22Rv1 (cell line): ENCODE measurements at regions not wholly inside any gene's neighbourhood (a gene's known extent, or its start where the extent isn't known, plus 50 kb on each side); places are given as distances from the start of the nearest gene placed in this dataset.

Experiments used
- H3K27ac ChIP-seq: fragments of 450-650 bp; 2 replicates; pipeline ENCODE4 v1.5.1; 2017
- ZFX ChIP-seq: fragments of 450-650 bp; IDR thresholded peaks from 2 replicates; pipeline ENCODE4 v1.6.1; 2017; ENCODE audit warnings: antibody characterized with exemption, borderline replicate concordance
- TF ChIP-seq, protein P1 (sequence below): fragments of 450-650 bp; IDR thresholded peaks from 2 replicates; pipeline ENCODE4 v1.5.1; 2017; ENCODE audit warnings: mild to moderate bottlenecking

DNA sequence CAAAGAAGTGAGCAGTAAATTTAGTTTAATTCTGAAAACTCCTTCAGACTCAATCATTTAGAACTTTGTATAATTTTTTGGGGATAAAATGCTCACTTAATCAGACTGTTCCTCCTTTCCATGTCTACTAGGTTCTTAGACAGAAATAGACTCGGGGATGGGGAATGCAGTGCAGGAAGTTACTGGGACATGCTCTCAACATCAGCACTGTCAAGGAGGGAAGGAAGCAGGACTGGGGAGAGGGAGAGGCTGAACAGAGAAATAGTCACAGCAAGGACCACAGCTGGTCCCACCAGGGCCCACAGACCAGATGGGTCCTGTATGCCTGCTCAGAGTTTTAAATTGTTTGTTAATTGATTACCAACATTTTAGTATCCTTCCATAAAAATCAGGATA is 310.1 kb upstream of the MSX2 start:
- TF ChIP-seq, protein P1, sequence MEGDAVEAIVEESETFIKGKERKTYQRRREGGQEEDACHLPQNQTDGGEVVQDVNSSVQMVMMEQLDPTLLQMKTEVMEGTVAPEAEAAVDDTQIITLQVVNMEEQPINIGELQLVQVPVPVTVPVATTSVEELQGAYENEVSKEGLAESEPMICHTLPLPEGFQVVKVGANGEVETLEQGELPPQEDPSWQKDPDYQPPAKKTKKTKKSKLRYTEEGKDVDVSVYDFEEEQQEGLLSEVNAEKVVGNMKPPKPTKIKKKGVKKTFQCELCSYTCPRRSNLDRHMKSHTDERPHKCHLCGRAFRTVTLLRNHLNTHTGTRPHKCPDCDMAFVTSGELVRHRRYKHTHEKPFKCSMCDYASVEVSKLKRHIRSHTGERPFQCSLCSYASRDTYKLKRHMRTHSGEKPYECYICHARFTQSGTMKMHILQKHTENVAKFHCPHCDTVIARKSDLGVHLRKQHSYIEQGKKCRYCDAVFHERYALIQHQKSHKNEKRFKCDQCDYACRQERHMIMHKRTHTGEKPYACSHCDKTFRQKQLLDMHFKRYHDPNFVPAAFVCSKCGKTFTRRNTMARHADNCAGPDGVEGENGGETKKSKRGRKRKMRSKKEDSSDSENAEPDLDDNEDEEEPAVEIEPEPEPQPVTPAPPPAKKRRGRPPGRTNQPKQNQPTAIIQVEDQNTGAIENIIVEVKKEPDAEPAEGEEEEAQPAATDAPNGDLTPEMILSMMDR, result no peak
- no peak for TF ChIP-seq ZFX
- no peak overlapping the region for H3K27ac ChIP-seq

DNA sequence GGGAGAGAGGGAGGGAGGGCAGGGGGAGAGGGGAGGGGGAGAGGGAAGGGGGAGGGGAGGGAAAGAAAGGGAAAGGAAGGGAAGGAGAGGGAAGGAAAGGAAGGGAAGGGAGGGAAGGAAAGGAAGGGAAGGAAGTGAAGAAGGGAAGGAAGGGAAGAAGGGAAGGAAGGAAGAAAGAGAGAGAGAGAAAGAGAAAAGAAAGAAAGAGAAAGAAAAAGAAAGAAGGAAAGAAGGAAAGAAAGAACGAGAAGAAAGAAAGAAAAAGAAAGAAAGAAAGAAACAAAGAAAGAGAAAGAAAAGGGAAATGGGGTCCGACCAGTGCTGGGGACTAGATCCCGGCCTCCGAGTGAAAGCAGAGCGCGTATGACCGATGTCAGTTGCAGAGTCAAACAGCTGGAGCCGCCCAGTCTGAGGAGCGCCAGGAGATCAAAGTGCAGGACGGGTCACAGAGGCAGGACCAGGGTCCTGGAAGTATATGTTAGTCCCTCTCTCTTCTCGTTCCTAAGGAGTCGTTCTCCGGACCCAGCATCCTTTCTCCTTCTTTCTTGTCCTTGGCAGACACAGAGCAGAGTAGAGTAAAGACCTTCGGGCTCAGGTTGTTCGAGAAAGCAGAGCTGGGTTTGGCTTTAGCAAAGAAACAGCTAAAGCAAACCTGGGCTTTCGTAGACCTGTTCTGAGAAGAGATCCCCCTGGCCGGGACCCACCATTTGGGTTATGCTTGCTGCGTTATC is 305.4 kb upstream of the MSX2 start:
- TF ChIP-seq ZFX, result no peak
- TF ChIP-seq, protein P1, result no peak
- no peak overlapping the region for H3K27ac ChIP-seq

DNA sequence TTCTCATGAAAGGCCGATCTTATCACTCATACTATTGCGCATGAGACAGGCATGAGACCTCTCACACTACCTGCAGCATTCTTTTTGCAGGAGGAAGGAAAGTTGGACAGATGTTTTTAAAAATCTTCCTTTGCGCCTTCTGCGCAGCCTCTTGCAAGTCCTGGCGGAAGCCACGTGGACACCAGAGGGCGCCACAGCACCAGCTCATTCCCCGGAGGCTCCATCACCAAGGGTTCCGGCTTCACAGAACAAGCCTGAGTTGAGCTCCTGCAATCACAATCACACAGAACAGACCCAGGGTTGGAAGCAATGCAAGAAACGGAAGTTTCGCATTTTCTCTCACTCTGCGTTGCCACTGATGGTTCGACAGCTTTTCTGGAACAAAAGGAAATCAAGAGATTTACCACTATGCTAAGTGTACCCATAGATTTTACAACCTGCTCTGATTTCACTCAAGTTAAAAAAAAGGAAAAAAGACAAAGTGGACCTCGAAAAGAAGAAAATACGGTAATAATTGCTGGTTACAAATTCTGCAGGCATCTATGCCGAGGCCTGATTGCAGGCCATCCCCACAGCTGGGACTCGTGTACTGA is 304.7 kb upstream of the MSX2 start:
- H3K27ac ChIP-seq, result no peak overlapping the region

DNA sequence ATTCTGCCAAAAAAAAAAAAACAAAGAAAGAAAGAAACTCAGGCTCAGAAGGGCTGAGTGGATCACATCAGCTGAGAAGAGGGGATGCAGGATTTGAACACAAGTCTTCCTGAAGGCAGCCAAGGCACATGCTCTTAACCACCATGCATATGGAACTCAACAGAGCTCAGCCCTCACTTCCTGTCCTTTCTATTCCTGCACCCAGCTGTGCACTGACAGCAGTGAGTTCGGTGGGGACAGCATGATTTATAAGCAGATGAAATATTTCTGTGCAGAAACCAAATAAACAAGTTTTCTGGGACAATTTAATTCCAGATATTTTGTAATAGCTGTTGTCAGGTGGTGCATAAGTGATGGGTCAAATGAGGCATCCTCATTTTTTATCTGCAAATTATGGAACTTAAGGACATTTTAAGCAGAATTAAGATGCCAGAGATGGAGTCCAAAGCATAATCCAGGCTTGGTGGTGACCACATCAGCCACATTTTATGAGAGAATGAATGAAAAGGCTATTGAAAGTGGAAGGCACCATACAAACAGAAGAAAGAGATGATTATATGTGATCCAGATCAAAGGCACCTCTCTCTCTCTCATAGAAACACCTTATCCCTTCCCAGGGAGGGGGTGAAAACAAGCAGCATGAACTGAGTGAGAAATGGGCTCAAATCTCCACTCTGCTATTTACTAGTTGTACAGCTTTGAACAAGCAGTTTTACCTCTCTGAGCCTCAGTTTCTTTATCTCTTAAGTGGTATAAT is 303.6 kb upstream of the MSX2 start:
- no peak overlapping the region for H3K27ac ChIP-seq
- TF ChIP-seq, protein P1, result no peak
- TF ChIP-seq ZFX, result no peak

More for the DNA sequence above, 304.7 kb upstream of the MSX2 start:
- TF ChIP-seq, protein P1, result peak; percentile 91
- TF ChIP-seq ZFX, result no peak

DNA sequence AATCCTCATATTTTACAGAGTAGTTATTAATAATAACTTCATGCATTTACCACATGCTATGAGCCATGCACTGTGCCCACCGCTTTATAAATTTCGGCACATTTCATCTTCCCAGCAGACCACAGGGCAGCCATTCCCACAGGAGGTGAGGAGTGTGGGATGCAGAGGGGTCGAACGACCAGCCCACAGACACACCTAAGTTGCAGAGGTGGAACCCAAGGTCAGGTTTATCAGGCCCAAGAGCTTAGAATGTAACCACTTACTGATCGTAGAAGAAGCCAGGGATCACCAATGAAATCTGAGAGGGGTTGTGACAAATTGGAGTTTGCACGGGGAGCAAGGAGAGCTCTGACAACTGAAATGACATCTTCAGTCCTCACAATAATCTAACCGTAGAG is 303.0 kb upstream of the MSX2 start:
- TF ChIP-seq, protein P1, result no peak
- no peak for TF ChIP-seq ZFX
- H3K27ac ChIP-seq, result no peak overlapping the region

DNA sequence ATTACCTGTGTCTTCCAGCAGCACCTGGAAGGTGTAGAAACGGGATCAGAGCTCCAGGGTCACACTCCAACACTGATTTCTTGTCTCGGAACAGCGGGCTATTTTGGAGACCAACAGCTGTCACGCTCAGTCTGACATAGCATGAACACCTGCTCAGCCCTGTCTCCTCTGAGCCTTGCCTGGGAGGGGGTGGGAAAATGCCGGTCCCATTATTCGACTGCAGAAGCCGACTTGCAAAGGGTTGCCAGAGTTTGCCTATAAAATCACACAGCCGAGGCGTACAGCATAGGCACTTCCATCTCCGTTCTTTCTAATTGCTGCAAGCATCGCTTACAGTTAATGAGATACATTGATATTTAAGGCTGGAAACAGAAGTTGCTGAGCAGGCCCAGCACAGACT is 300.8 kb upstream of the MSX2 start:
- no peak overlapping the region for H3K27ac ChIP-seq
- TF ChIP-seq, protein P1, result no peak
- no peak for TF ChIP-seq ZFX
